Fibroblast of mammary gland (primary cell): ENCODE measurements at regions not wholly inside any gene's neighbourhood (a gene's known extent, or its start where the extent isn't known, plus 50 kb on each side); places are given as distances from the start of the nearest gene placed in this dataset.

ENCODE experiments used
- DNase-seq: peaks from one replicate; pipeline ENCODE4 v3.0.0-alpha.2; 2010; ENCODE audit warnings: low read depth
- H3K4me3 ChIP-seq: 2 replicates; pipeline ENCODE4 v1.5.1; 2011; ENCODE audit warnings: low read depth, mild to moderate bottlenecking, low read length, moderate library complexity; ENCODE audit not compliant: control insufficient read depth
- CTCF ChIP-seq: conservative IDR thresholded peaks from 2 replicates; pipeline ENCODE4 v1.5.1; 2011; ENCODE audit warnings: low read depth, low read length, inconsistent platforms; ENCODE audit not compliant: control insufficient read depth, insufficient read depth

DNA sequence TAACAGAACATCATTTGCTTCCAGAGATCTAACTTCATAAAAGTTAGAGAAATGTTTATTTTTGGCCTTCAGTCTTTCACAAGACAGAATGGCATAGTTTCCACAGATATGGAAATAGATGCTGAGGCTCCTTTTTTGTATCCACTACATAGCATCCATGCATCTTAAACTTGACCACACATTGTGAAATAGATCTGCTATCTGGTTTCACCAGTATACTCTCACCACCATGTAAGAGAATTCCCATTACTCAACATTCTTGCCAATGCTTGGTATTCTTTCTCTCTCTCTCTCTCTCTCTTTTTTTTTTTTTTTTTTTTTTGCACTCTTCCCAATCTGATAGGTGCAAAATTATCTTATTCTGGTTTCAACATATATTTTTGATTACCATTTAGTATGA, 52.1 kb upstream of the PRMT6 start:
- TF ChIP-seq CTCF, result no peak
- no peak overlapping the region for H3K4me3 ChIP-seq
- no peak for DNase-seq
